Lung (tissue), 11 donors: ENCODE measurements at regions not wholly inside any gene's neighbourhood (a gene's known extent, or its start where the extent isn't known, plus 50 kb on each side); places are given as distances from the start of the nearest gene placed in this dataset.

Experiments
- ATAC-seq: fragments of 200-7000 bp; cut with Tn5 transposase; one replicate; pipeline ENCODE4 v1.9.1; 2020; ENCODE audit warnings: moderate number of reproducible peaks; ENCODE audit not compliant: insufficient read depth, low FRiP score
- DNase-seq, 3 donors: peaks; one replicate each; pipeline ENCODE4 v3.0.0-alpha.2; 2013 to 2017
- H3K27ac ChIP-seq, 2 donors: one replicate each; pipeline ENCODE4 v1.5.1; 2013; ENCODE audit warnings: mild to moderate bottlenecking in 2 of 2, moderate library complexity in 2 of 2, control low read depth in 1 of 2, inconsistent platforms in 1 of 2, low read depth in 1 of 2, low read length in 1 of 2
- H3K27me3 ChIP-seq, 3 donors: one replicate each; pipeline ENCODE4 v1.5.1; 2013; ENCODE audit warnings: low read length in 2 of 3; ENCODE audit not compliant: control insufficient read depth in 3 of 3, insufficient read depth in 3 of 3
- H3K36me3 ChIP-seq, 4 donors: one replicate each; pipeline ENCODE4 v1.5.1; 2013; ENCODE audit warnings: low read length in 4 of 4, mild to moderate bottlenecking in 1 of 4, moderate library complexity in 1 of 4; ENCODE audit not compliant: control insufficient read depth in 4 of 4, insufficient read depth in 4 of 4
- H3K4me1 ChIP-seq, 5 donors: one replicate each; pipeline ENCODE4 v1.5.1; 2013; ENCODE audit warnings: low read length in 5 of 5, mild to moderate bottlenecking in 2 of 5, moderate library complexity in 1 of 5; ENCODE audit not compliant: control insufficient read depth in 5 of 5, insufficient read depth in 5 of 5
- H3K4me3 ChIP-seq: one replicate; pipeline ENCODE4 v1.5.1; 2013; ENCODE audit warnings: mild to moderate bottlenecking, control low read depth, moderate library complexity
- H3K9ac ChIP-seq, 2 donors: one replicate each; pipeline ENCODE4 v1.5.1; 2013; ENCODE audit warnings: low read length in 2 of 2, control low read depth in 1 of 2; ENCODE audit not compliant: insufficient read depth in 1 of 2
- H3K9me3 ChIP-seq, 4 donors: one replicate each; pipeline ENCODE4 v1.5.1; 2013; ENCODE audit warnings: low read length in 3 of 4, mild to moderate bottlenecking in 1 of 4, moderate library complexity in 1 of 4; ENCODE audit not compliant: control insufficient read depth in 4 of 4, insufficient read depth in 3 of 4
- CTCF ChIP-seq: IDR thresholded peaks from 2 replicates; pipeline ENCODE4 v1.5.1; 2012; ENCODE audit warnings: mild to moderate bottlenecking; ENCODE audit errors: control extremely low read depth, extremely low read depth
- WGBS, 2 donors: extraction: QIAGEN DNeasy Blood & Tissue Kit; methylation state at CpG; one replicate each; pipeline ENCODE4 v1.1.7; 2013; 5-methylcytosine and 5-hydroxymethylcytosine counted together
- donor health status: control.
- donor health status: control.
- donor health status: Bipolar disorder and iron deficiency.
- donor health status: healthy.
- donor health status: DM: yes; HTN: yes; CAD: no.

GRCh38 chr10:126734015-126734414, 63.5 kb upstream of the C10orf90 start:
- H3K36me3 ChIP-seq: no peaks in the 10 kb centered on the region
- no peaks in the 10 kb centered on the region for H3K27me3 ChIP-seq
- ATAC-seq: peak; percentile 23
- no peak overlapping the region for H3K9ac ChIP-seq
- peaks cover 0 to 5% (median 0%) of the 10 kb centered on the region in 4 donors for H3K9me3 ChIP-seq
- no peak for TF ChIP-seq CTCF
- WGBS, 2 donors: 42 to 50% methylated on average over 3 of the region's 3 CpGs
- no peak overlapping the region for H3K4me3 ChIP-seq
- no peak overlapping the region for H3K27ac ChIP-seq
- peaks cover 0 to 57% (median 13%) of the 10 kb centered on the region in 5 donors for H3K4me1 ChIP-seq
- DNase-seq: peak; percentile 94 to 99 (median 99)

- ATAC-seq: no peak
- DNase-seq: peak; percentile 42 to 55 (median 53)
- Histone ChIP-seq H3K4me1 (peaks cover 0 to 53% (median 13%) of the 10 kb centered on the region in 5 donors), H3K27ac (no peak overlapping the region), H3K36me3 (no peaks in the 10 kb centered on the region), H3K9ac (no peak overlapping the region), H3K4me3 (no peak overlapping the region), H3K9me3 (peaks cover 0 to 2% (median 0%) of the 10 kb centered on the region in 4 donors), H3K27me3 (no peaks in the 10 kb centered on the region)
- no peak for TF ChIP-seq CTCF
- 42 to 72% methylated on average over 3 of the region's 3 CpGs for WGBS, 2 donors
Measured at GRCh38 chr10:126734967-126735366, 64.5 kb upstream of the C10orf90 start.

GRCh38 chr10:126736142-126736541, 65.6 kb upstream of the C10orf90 start:
- H3K4me3 ChIP-seq: no peak overlapping the region
- TF ChIP-seq CTCF: no peak
- H3K27ac ChIP-seq: no peak overlapping the region
- 96% methylated on average over 5 of the region's 5 CpGs for WGBS, 2 donors
- ATAC-seq (no peak), DNase-seq (no peak)
- H3K9me3 ChIP-seq: no peaks in the 10 kb centered on the region
- no peaks in the 10 kb centered on the region for H3K27me3 ChIP-seq
- peaks cover 0 to 46% (median 13%) of the 10 kb centered on the region in 5 donors for H3K4me1 ChIP-seq
- H3K36me3 ChIP-seq: no peaks in the 10 kb centered on the region
- no peak overlapping the region for H3K9ac ChIP-seq

GRCh38 chr10:126736727-126737126, 66.2 kb upstream of the C10orf90 start:
- Histone ChIP-seq H3K9me3 (no peaks in the 10 kb centered on the region), H3K27ac (no peak overlapping the region), H3K4me3 (no peak overlapping the region), H3K9ac (no peak overlapping the region), H3K36me3 (no peaks in the 10 kb centered on the region), H3K27me3 (no peaks in the 10 kb centered on the region), H3K4me1 (peaks cover 0 to 40% (median 13%) of the 10 kb centered on the region in 5 donors)
- DNase-seq (no peak), ATAC-seq (no peak)
- WGBS, 2 donors: 56 to 78% methylated on average over 2 of the region's 2 CpGs
- no peak for TF ChIP-seq CTCF
